H1 (cell line): ENCODE measurements at regions not wholly inside any gene's neighbourhood (a gene's known extent, or its start where the extent isn't known, plus 50 kb on each side); places are given as distances from the start of the nearest gene placed in this dataset.

Source experiments
- CTCF ChIA-PET: fragments of 300-600 bp; sonication (Branson Sonifier 250); formaldehyde crosslinking; loops from one replicate; lab custom pipeline; 2021; ENCODE audit not compliant: partially characterized antibody; lab: Charles Lee
- POLR2A ChIA-PET: fragments of 300-600 bp; sonication (Branson Sonifier 250); formaldehyde crosslinking; loops from one replicate; lab custom pipeline; 2021; ENCODE audit warnings: inconsistent platforms; ENCODE audit not compliant: partially characterized antibody; lab: Charles Lee
- DNase-seq, 2 experiments: peaks; one replicate each; pipeline versions ENCODE4 v3.0.0 to v3.0.0-alpha.2; 2010 to 2022; ENCODE audit warnings: low spot score in 2 of 2, low read depth in 1 of 2, mixed read lengths in 1 of 2
- FAIRE-seq: peaks from 2 replicates; lab custom pipeline; 2011; peaks lifted over from hg19 to GRCh38; lab: Jason Lieb, UNC
- H2AFZ ChIP-seq: 2 replicates; pipeline ENCODE4 v1.8.1; 2012; ENCODE audit warnings: low read length, inconsistent platforms
- H2AK5ac ChIP-seq: 2 replicates; pipeline ENCODE4 v1.6.1; 2013; ENCODE audit warnings: low read depth, low read length
- H2BK120ac ChIP-seq: replicated peaks from 2 replicates; pipeline ENCODE3; 2013; ENCODE audit warnings: low read depth, low read length, inconsistent platforms
- H2BK12ac ChIP-seq: 2 replicates; pipeline ENCODE4 v1.6.1; 2013; ENCODE audit warnings: low read depth, low read length
- H2BK15ac ChIP-seq: 2 replicates; pipeline ENCODE4 v1.6.1; 2013; ENCODE audit warnings: low read length
- H2BK20ac ChIP-seq: 2 replicates; pipeline ENCODE4 v1.6.1; 2013; ENCODE audit warnings: low read length
- H2BK5ac ChIP-seq: 2 replicates; pipeline ENCODE4 v1.6.1; 2013; ENCODE audit warnings: low read depth, low read length
- H3K14ac ChIP-seq: 2 replicates; pipeline ENCODE4 v1.6.1; 2013; ENCODE audit warnings: inconsistent platforms; ENCODE audit not compliant: insufficient read length
- H3K18ac ChIP-seq: 2 replicates; pipeline ENCODE4 v1.6.1; 2013; ENCODE audit warnings: low read length; ENCODE audit errors: extremely low read depth
- H3K23ac ChIP-seq: 2 replicates; pipeline ENCODE4 v1.6.1; 2013; ENCODE audit warnings: inconsistent platforms; ENCODE audit not compliant: insufficient read length
- H3K23me2 ChIP-seq: 2 replicates; pipeline ENCODE4 v1.6.1; 2013; ENCODE audit warnings: low read depth, low read length
- H3K27ac ChIP-seq: 2 replicates; pipeline ENCODE4 v1.6.1; 2011; ENCODE audit warnings: low read depth, low read length, inconsistent platforms
- H3K27me3 ChIP-seq, 4 experiments: replicated peaks in 1 of 4; 1 replicate in 1 of 4; 2 replicates in 3 of 4; pipeline versions ENCODE4 v1.6.1 to v1.8.1; 2011 to 2013; ENCODE audit warnings: low read length in 3 of 4, mild to moderate bottlenecking in 3 of 4, inconsistent platforms in 2 of 4, mixed read lengths in 2 of 4, moderate library complexity in 1 of 4; ENCODE audit not compliant: control insufficient read depth in 3 of 4, insufficient read depth in 3 of 4; ENCODE audit errors: extremely low read depth in 1 of 4
- H3K36me3 ChIP-seq, 4 experiments: 2 replicates each; pipeline versions ENCODE4 v1.6.1 to v1.8.1; 2011 to 2013; ENCODE audit warnings: mild to moderate bottlenecking in 4 of 4, low read length in 3 of 4, moderate library complexity in 2 of 4, control low read depth in 1 of 4, inconsistent platforms in 1 of 4; ENCODE audit not compliant: insufficient read depth in 4 of 4, control insufficient read depth in 2 of 4
- H3K4ac ChIP-seq: replicated peaks from 2 replicates; pipeline ENCODE3; 2013; ENCODE audit warnings: low read length, low read depth, mixed read lengths, inconsistent platforms; ENCODE audit not compliant: insufficient read length
- H3K4me1 ChIP-seq, 4 experiments: replicated peaks in 1 of 4; 1 replicate in 1 of 4; 2 replicates in 3 of 4; pipeline versions ENCODE4 v1.6.1 to v1.8.1; 2011 to 2013; ENCODE audit warnings: low read length in 3 of 4, inconsistent platforms in 2 of 4, mixed read lengths in 1 of 4; ENCODE audit not compliant: insufficient read depth in 4 of 4, control insufficient read depth in 3 of 4
- H3K4me2 ChIP-seq, 2 experiments: 2 replicates each; pipeline versions ENCODE4 v1.6.1 to v1.8.1; 2011 to 2013; ENCODE audit warnings: low read depth in 2 of 2, low read length in 2 of 2, control low read depth in 1 of 2, inconsistent platforms in 1 of 2, mild to moderate bottlenecking in 1 of 2; ENCODE audit not compliant: insufficient read depth in 1 of 2
- H3K4me3 ChIP-seq, 4 experiments: fragments of 200-600, 300-600 bp in 1 of 4; sonication (generic), shearing (Covaris generic), sonication (Bioruptor Twin) in 1 of 4; 2 replicates each; pipeline versions ENCODE4 v1.5.1 to v1.8.1; 2011 to 2016; ENCODE audit warnings: low read length in 4 of 4, low read depth in 3 of 4, control low read depth in 2 of 4, inconsistent platforms in 2 of 4, mild to moderate bottlenecking in 2 of 4, mixed read lengths in 1 of 4, moderate library complexity in 1 of 4; ENCODE audit not compliant: insufficient read depth in 2 of 4; ENCODE audit errors: extremely low read depth in 1 of 4
- H3K56ac ChIP-seq: replicated peaks from 2 replicates; pipeline ENCODE3; 2013; ENCODE audit warnings: low read depth, mild to moderate bottlenecking, mixed read lengths, low read length, inconsistent platforms; ENCODE audit not compliant: insufficient read length
- H3K79me1 ChIP-seq: 2 replicates; pipeline ENCODE4 v1.6.1; 2013; ENCODE audit warnings: low read depth, low read length, control low read depth
- H3K79me2 ChIP-seq, 2 experiments: 2 replicates each; pipeline versions ENCODE4 v1.6.1 to v1.8.1; 2012 to 2013; ENCODE audit warnings: low read length in 2 of 2, mild to moderate bottlenecking in 2 of 2, inconsistent platforms in 1 of 2; ENCODE audit not compliant: insufficient read depth in 2 of 2, control insufficient read depth in 1 of 2
- H3K9ac ChIP-seq, 4 experiments: replicated peaks in 1 of 4; 1 replicate in 1 of 4; 2 replicates in 3 of 4; pipeline versions ENCODE4 v1.6.1 to v1.8.1; 2011 to 2013; ENCODE audit warnings: low read depth in 3 of 4, low read length in 3 of 4, control low read depth in 2 of 4, mild to moderate bottlenecking in 2 of 4, moderate library complexity in 2 of 4, inconsistent platforms in 1 of 4; ENCODE audit errors: extremely low read depth in 1 of 4
- H3K9me3 ChIP-seq, 2 experiments: 2 replicates each; pipeline versions ENCODE4 v1.6.1 to v1.8.1; 2012 to 2013; ENCODE audit warnings: mild to moderate bottlenecking in 2 of 2, moderate library complexity in 2 of 2, control low read depth in 1 of 2, inconsistent platforms in 1 of 2, low read depth in 1 of 2, low read length in 1 of 2, mixed read lengths in 1 of 2; ENCODE audit not compliant: insufficient read depth in 2 of 2
- H4K20me1 ChIP-seq, 2 experiments: replicated peaks in 1 of 2; 2 replicates each; pipeline versions ENCODE3 to v1.8.1; 2011 to 2013; ENCODE audit warnings: inconsistent platforms in 2 of 2, low read length in 2 of 2, mild to moderate bottlenecking in 1 of 2; ENCODE audit not compliant: insufficient read depth in 2 of 2, control insufficient read depth in 1 of 2
- H4K5ac ChIP-seq: 2 replicates; pipeline ENCODE4 v1.6.1; 2013; ENCODE audit warnings: low read length, low read depth, mixed read lengths, inconsistent platforms; ENCODE audit not compliant: insufficient read length
- H4K8ac ChIP-seq: 2 replicates; pipeline ENCODE4 v1.8.0; 2013; ENCODE audit warnings: mild to moderate bottlenecking, moderate library complexity, low read length, inconsistent platforms; ENCODE audit not compliant: insufficient read depth; ENCODE audit errors: extremely low read depth
- H4K91ac ChIP-seq: replicated peaks from 2 replicates; pipeline ENCODE3; 2013; ENCODE audit warnings: low read length, mixed read lengths, inconsistent platforms; ENCODE audit not compliant: insufficient read length
- BACH1 ChIP-seq: IDR thresholded peaks from 2 replicates; pipeline ENCODE4 v1.6.1; 2012; ENCODE audit warnings: low read length, improper control_type of control experiment
- EGR1 ChIP-seq: IDR thresholded peaks from 2 replicates; pipeline ENCODE4 v1.6.1; 2011; ENCODE audit warnings: low read depth, low read length, borderline replicate concordance
- EP300 ChIP-seq, 2 experiments: IDR thresholded peaks; 1 replicate in 1 of 2; 2 replicates in 1 of 2; pipeline ENCODE4 v1.6.1; 2011 to 2012; ENCODE audit warnings: low read depth in 2 of 2, low read length in 2 of 2, mild to moderate bottlenecking in 2 of 2, borderline replicate concordance in 1 of 2, inconsistent platforms in 1 of 2, moderate library complexity in 1 of 2
- GTF2F1 ChIP-seq: IDR thresholded peaks from 2 replicates; pipeline ENCODE4 v1.6.1; 2012; ENCODE audit warnings: low read depth, low read length, improper control_type of control experiment, borderline replicate concordance
- KDM1A ChIP-seq: fragments of 200-600, 300-600 bp; sonication (generic); IDR thresholded peaks from 2 replicates; pipeline ENCODE4 v1.7.1; 2016; ENCODE audit warnings: mild to moderate bottlenecking, low read length, borderline replicate concordance
- NRF1 ChIP-seq: IDR thresholded peaks from 2 replicates; pipeline ENCODE4 v1.6.1; 2011; ENCODE audit warnings: mild to moderate bottlenecking, low read depth, low read length, improper control_type of control experiment
- RAD21 ChIP-seq, 2 experiments: IDR thresholded peaks in 1 of 2; conservative IDR thresholded peaks in 1 of 2; 2 replicates each; pipeline ENCODE4 v1.6.1; 2011; ENCODE audit warnings: low read depth in 2 of 2, low read length in 2 of 2, improper control_type of control experiment in 1 of 2, inconsistent platforms in 1 of 2, mild to moderate bottlenecking in 1 of 2, moderate library complexity in 1 of 2
- SIX5 ChIP-seq: IDR thresholded peaks from 2 replicates; pipeline ENCODE4 v1.6.1; 2011; ENCODE audit warnings: mild to moderate bottlenecking, low read depth, low read length
- SUZ12 ChIP-seq: fragments of 200-600 bp; sonication (generic); IDR thresholded peaks from 2 replicates; pipeline ENCODE4 v1.6.1; 2012; ENCODE audit warnings: mild to moderate bottlenecking, inconsistent platforms, low read length, moderate library complexity, mixed read lengths
- TBP ChIP-seq: IDR thresholded peaks from 2 replicates; pipeline ENCODE4 v1.6.1; 2011; ENCODE audit warnings: low read depth, low read length, improper control_type of control experiment

DNA sequence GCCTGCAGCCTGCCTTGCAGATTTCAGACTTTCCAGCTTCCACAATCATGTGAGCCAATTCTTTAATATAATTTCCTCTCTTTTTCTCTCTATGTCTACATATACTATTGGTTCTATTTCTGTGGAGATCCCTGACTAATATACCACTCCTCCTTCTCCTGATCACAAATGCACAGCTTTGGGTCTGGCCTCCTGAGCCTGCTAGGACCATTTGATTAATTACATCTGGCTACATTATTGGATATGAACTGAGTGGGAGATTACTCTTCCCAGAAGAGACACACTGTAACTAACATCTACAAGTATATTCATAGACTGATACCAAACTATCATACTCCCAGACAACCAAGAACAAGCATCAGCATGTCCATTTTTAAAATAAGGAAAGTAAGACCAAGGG, 188.9 kb upstream of the LMCD1 start:
- no peak overlapping the region for H4K5ac ChIP-seq
- no peaks in the 10 kb centered on the region for H3K79me1 ChIP-seq
- no peaks in the 10 kb centered on the region for H3K79me2 ChIP-seq
- H3K4me2 ChIP-seq: no peak overlapping the region
- ChIA-PET CTCF (interaction anchor here (1.3 kb wide), 1 partner anchor 12 kb away, joined by 6 read pairs; no protein-coding TSS in a partner anchor), POLR2A (no interaction called here)
- H3K4ac ChIP-seq: no peak overlapping the region
- no peak overlapping the region for H4K8ac ChIP-seq
- no peak overlapping the region for H4K91ac ChIP-seq
- no peak overlapping the region for H2BK12ac ChIP-seq
- no peak overlapping the region for H2AFZ ChIP-seq
- H3K18ac ChIP-seq: no peak overlapping the region
- H2AK5ac ChIP-seq: no peak overlapping the region
- no peak overlapping the region for H3K4me3 ChIP-seq
- H3K4me1 ChIP-seq: peaks cover 0 to 6% (median 2%) of the 10 kb centered on the region in 4 experiments; a peak in 4 of 7 replicates
- H3K36me3 ChIP-seq: no peaks in the 10 kb centered on the region
- H3K27ac ChIP-seq: no peak overlapping the region
- no peak for FAIRE-seq
- H3K23me2 ChIP-seq: no peaks in the 10 kb centered on the region
- H3K9me3 ChIP-seq: peaks cover 0 to 9% of the 10 kb centered on the region in 2 experiments
- no peak overlapping the region for H3K56ac ChIP-seq
- TF ChIP-seq GTF2F1 (no peak), TBP (no peak), RAD21 (IDR thresholded peaks at IDR 0.05 in 1 of 2, conservative IDR thresholded peaks at IDR 0.05 in 1 of 2; ENCODE audit: low read depth in 2 of 2, low read length in 2 of 2) (no peak), EP300 (IDR thresholded peaks at IDR 0.05; ENCODE audit: borderline replicate concordance in 1 of 2, low read depth in 2 of 2, low read length in 2 of 2) (no peak), BACH1 (no peak), KDM1A (no peak), SUZ12 (no peak), SIX5 (no peak), EGR1 (no peak), NRF1 (no peak)
- no peak overlapping the region for H3K14ac ChIP-seq
- H3K23ac ChIP-seq: no peak overlapping the region
- H2BK20ac ChIP-seq: no peak overlapping the region
- H4K20me1 ChIP-seq: no peaks in the 10 kb centered on the region
- no peak overlapping the region for H2BK120ac ChIP-seq
- H2BK5ac ChIP-seq: no peak overlapping the region
- H3K27me3 ChIP-seq: no peaks in the 10 kb centered on the region
- no peak overlapping the region for H2BK15ac ChIP-seq
- H3K9ac ChIP-seq: no peak overlapping the region
- no peak for DNase-seq
